GM18502 (cell line): ENCODE measurements at regions not wholly inside any gene's neighbourhood (a gene's known extent, or its start where the extent isn't known, plus 50 kb on each side); places are given as distances from the start of the nearest gene placed in this dataset.

Experiments
- ATAC-seq: cut with Tn5 transposase; IDR thresholded peaks from one replicate; pipeline ENCODE4 v1.9.1; 2021; ENCODE audit warnings: mild to moderate bottlenecking; ENCODE audit not compliant: unreplicated experiment, poor library complexity

DNA sequence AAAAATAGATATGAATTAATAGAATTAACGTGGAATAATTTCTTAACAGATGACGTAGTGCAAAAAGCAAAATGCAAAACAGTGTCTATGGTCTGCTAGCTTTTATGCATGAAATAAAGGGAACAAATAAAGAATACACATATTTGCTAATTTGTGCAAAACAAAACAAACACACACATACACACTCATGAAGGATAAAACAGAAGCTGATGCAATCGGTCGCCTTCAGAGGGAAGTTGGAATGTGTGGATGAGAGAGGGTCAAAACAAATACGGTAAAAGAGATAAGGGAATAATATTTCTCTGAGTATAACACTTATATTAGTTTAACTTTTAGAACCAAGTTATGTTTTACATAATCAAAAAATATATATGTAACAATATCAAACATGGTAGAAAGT, 1160.9 kb upstream of the PCDH9 start:
- ATAC-seq, result no peak

DNA sequence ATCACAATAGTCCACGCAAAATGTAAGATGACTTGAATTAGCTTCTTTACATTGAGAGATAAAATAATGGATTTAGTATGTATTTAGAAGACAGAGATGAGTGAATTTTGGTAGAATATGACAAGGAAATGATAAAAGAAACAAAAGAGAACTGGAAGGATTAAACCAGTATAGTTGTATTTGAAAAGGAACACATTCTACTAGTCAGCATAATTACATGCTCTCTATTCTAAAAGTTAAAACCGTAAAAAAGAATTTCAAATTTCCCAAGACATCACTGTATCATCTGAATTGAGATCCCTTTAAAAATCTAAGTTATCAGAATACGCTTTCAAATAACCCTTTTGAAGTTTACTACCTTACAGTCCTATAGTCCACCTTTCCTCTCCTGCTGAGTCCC, 1156.7 kb upstream of the PCDH9 start:
- no peak for ATAC-seq

DNA sequence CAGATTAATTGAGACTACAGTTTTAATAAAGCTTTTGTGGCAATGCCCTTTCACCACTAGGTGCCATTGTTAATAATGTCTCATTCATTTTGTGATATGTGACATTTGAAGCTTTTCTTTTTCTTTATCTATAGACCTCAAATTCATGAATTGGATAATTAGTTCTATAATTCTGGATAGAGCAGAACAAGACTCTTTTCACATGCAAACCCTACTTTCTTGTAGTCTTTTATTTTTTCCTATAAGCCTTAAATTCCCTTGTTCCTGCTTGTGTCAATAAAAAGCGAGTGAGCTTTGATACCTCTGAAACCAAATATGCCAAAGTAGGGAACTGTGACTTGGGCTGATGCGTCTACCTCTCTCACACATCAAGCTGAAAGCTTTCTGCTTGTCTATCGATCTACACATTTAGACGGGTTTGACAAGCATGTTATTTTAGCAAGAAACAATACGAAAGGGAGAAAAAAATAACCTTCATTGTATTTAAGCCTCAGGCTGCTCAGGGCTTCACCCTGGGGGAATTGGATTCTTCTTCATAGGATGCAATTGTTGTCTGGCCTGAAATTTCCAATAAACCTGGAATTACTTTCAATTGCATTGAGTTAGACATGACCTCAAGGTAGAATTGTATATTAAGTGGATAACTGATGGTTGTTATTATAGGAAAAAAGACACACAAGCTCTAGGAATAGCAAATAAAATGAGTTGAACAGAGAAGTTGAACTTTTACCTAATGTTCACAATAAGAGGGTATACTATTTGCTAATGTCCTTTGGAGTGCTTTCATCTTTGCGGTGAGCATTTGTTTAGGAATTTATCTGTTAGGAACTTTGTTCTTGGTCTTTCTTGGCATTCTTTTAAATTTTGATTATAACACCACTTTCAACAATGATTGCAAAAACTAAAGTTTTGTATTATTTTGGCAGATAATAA, 1150.2 kb upstream of the PCDH9 start:
- ATAC-seq, result no peak

DNA sequence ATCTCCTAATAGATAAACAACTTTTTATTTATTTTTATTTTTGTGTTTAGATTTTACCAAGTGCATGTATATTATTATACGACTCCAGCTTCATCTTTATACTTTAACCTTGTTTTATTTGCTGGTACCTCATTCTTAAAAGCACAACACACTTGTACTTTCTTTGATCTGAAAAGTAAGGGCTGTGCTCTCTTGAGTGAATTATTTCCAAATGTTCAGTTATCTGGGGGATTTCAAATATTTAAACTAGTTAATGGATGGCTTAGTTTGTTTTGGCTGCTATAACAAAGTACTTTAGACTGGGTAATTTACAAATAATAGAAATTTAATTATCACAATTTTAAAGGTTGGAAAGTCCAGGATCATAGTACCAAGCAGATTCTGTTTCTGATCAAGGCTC, 1148.2 kb upstream of the PCDH9 start:
- no peak for ATAC-seq

DNA sequence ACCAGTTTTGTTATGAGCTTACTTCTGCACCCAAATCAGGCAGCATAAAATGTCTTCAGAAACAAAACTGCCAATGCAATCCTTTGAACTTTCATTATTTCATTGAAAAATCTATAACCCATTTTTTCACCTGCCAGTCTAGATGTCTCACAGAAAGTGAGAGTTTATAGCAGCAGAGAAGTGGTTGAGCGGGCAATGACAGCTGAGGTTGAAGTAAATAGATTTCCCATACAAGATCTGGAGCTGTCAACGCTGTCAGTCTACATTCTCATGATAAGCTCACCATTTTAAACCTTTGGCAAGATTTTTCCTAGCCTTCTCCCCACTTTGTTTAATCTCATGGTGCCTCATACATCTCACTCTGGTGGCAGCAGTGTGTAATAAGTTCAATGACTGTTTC, 1144.9 kb upstream of the PCDH9 start:
- no peak for ATAC-seq

DNA sequence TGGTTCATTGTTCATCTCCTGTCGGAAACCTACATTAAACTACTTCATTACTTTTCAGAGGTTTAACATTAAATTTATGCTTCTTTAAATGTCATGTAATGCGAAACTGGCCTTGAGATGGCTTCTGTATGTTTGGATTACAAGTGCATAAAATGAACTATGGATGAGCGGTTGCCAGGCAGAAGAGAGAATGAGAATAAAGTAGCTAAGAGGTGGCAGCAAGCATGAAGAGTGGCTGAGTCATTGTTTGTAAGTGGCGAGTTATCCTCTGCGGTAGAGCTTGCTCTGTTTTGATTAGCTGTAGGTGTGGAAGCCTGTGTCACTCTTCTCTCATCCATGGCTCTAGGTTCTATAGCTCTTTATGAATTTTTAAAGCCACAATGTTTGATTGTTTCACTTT, 1139.6 kb upstream of the PCDH9 start:
- ATAC-seq, result no peak

DNA sequence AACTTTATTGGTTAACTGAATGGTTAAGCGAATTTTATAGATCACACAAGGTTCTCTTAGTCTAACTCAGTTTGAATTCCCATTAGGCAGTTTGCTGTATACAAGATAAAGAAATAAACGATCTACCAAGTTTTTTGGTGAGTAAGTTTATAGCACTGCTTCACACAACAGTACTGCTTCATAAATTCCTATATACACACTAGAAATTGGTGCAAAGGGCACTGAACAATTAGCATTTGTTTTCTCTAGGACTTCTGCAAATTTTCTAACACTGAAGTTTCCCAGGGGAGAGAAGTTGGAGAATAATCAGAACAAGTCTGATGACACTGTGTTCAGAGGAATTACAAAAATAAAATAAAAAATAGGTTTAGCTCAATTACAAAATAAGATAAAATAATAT, 1138.8 kb upstream of the PCDH9 start:
- ATAC-seq, result no peak

DNA sequence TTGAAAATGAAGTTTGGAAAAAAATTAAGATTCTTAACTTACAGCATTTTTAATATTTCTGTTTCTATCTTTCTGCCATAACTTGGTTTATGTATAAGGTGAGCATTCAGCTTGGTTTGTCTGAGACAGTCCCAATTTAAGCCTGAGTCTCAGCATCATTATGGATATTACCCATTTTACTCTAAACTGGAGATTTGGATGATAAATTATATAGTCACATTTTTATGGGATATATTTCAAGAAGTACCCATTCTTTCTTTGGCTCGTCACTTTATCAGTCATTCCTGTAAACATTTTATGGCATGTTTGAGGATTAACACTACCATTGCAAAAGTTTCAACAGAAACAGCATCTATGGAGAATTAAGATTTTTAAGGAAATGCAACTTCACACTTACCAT, 1129.0 kb upstream of the PCDH9 start:
- ATAC-seq, result no peak

DNA sequence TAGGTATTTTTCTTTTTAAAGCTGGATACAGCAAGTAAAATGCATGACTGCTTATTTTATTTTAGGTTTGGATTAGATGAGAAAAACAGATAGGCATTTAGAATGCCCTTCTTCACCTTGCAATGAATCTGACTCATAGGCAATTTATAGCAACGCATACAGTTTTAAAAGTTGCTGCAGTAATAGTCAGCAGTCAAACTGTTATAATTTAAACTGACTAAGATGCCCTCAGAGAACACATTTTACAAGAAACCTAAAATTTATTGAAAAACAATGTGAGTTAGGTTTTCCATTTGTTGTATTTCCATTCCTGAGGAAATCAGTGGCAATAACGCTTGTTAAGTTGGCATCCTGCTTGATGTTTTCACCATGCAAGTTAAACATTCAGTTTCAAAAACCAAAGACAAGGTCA, 1128.2 kb upstream of the PCDH9 start:
- no peak for ATAC-seq

DNA sequence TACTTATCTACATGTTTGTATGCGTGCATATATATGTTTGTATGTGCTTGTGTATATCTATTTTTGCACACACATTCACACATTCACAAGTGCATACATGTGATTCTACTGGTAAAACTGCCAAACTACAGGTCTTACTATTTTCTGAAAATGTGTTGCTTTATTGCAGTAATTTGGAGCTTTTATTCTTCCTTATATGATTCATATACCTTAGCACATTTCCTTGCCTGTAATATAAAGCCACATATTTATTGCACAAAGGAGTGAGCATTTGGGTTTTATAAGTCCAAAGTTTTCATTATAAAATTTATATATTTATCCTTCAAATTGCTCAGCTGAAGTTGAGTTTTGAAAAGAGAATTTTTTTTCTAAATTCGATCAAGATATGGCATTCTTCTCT, 1120.4 kb upstream of the PCDH9 start:
- ATAC-seq, result no peak

DNA sequence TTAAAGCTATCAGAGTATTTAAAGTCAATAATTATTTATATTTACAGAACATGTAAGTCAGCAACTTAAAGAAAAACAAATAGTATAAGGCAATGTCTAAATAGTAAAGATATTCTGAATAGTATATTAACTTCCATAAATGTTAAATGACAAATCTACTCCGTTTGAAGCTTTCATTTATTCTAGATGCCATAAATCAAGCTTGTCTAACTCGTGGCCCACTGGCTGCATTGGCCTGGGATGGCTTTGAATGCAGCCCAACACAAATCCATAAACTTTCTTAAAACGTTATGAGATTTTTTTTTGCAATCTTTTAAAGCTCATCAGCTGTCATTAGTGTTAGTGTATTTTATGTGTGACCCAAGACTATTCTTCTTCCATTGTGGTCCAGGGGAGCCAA, 1117.1 kb upstream of the PCDH9 start:
- ATAC-seq, result no peak

DNA sequence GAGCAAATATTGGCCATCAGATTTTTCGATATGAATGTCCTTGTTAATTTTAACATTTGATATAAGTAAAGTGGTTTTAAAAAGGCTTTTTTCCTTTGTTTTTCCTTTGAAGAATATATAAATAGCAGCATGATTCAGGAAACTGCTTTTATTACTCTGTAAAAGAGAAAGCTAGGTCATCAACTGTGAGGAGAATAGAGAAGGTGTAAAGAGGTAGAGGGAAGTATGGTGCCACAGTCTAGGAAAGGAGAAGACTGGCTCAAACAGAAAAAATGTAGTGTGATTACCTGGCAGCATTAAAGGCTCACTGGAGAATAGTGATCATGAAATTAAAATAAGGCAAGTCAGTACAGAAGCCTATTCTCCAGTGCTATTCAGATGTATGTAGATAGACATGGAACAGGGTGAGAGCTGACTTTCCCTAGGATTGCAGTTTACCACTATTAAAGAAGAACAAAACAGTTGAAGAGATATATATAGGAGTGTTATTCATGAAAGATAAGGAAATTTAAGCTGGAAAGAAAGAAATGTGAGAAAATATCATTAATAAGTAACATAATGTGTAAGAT, 1115.9 kb upstream of the PCDH9 start:
- ATAC-seq, result no peak

DNA sequence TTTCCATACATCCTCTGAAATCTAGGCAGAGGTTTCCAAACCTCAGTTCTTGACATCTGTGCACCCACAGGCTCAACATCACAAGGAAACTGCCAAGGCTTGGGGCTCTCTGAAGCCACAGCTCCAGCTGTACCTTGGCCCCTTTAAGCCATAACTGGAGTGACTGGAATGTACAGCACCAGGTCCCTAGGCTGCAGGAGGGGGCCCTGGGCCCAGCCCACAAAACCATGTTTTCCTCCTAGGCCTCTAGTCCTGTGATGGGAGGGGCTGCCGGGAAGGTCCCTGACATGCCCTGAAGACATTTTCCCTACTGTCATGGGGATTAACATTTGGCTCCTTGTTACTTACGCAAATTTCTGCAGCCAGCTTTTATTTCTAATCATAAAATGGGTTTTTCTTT, 1093.0 kb upstream of the PCDH9 start:
- no peak for ATAC-seq

DNA sequence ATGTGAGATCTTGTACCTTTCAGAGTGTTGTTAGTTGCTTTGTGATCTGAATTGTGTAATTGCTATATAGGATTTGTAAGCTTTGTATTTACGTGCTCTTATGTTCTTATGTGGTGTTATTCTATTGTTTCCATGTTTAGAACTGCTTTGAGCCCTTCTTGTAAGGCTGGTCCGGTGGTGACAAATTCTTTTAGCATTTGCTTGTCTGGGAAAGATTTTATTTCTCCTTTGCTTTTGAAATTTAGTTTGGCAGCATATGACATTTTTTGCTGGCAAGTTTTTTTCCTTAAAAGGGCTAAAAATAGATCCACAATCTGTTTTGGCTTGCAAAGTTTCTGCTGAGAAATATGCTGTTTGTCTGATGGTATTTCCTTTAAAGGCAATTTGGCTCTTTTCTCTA, 1089.2 kb upstream of the PCDH9 start:
- no peak for ATAC-seq

DNA sequence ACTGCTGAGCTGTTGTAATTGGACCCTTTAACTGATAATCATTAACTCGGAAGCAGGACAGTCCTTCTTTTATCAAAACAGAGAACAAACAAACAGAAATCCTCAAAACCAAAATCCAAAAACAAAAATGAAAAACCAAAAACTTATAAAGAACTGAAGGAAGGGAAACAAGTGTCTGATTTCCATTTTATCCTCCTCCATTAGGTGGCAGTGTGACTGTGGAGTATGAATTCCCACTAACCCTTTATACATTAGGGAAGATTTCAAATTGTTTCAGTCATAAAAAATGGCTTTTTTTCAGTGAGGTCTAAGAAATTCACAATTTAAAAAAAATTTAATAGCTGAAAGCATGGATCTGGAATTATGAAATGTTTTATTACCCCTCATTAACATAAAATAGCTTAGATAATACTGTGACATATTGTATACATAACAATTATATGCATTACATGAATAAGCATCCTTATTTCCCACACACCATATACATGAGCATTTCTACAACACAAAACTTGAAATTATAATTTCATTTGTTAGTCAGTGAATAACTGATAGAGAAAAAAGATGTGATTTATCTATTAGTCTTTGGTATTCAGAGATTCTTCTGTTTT, 1074.3 kb upstream of the PCDH9 start:
- ATAC-seq, result peak; percentile 82

DNA sequence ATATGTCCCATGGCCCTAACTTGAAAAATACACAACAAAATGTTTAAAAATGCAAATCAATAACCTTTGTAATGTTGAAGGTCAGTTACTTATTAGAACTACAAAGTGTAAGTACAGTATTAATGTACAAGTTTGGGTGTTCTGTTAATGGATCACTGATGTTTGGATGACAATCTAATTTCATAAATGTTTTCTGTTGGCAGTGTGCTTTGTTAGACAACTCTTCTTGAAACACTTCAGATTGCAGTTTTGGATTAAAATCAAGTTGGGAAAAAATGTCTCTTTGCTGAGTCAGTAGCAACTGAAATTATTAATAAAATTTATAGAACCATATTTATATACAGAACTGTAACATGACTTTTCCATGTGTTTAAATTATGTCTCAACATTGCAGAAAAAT, 1063.5 kb upstream of the PCDH9 start:
- no peak for ATAC-seq

DNA sequence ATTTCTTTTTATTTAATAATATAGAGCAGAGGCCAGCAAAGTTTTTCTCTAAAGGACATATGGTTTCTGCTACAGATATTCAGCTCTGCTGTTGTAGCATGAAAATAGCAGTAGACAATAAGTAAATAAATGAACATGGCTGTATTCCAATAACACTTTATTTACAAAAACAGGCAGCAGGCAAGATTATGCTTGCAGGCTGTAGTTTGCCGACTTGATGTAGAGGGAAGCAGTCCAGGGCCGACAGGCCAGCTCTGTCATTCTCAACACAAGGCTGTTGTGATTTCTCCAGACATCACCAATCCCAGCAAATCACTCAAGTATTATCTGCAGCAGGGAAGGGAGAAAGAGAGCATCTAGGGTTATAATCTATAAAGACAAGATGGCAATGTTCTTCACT, 1062.5 kb upstream of the PCDH9 start:
- no peak for ATAC-seq

DNA sequence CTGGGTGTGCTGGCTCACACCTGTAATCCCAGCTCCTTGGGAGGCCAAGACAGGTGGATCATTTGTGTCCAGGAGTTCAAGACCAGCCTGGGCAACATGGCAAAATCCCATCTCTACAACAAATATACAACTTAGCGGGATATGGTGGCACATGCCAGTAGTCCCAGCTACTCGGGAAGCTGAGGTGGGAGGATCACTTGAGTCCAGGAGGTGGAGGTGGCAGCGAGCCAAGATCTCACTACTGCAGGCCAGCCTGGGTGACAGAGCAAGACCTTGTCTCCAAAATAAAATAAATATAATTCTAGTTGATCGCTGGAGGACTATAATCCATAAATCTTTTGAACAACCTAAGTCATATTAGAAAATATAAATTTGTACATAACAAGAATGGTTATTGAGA, 1061.5 kb upstream of the PCDH9 start:
- no peak for ATAC-seq

DNA sequence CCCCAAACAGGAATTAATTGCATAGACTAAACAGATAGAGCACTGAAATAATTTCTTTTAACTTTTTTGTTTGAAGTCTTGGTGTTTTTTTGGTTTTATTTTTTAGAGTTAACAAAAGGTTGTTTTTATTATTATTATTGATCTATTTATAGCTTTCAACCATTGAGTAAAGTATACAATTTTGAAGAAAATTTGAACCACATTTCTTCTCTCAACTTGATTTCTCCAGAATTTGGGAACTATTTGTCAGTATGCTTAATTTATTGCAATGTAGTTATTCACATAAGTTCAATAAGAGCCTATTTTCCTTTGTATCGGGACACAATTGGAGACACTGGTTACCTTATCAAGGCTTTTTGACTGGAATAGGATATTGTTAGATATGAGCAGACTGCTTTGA, 1045.6 kb upstream of the PCDH9 start:
- no peak for ATAC-seq

DNA sequence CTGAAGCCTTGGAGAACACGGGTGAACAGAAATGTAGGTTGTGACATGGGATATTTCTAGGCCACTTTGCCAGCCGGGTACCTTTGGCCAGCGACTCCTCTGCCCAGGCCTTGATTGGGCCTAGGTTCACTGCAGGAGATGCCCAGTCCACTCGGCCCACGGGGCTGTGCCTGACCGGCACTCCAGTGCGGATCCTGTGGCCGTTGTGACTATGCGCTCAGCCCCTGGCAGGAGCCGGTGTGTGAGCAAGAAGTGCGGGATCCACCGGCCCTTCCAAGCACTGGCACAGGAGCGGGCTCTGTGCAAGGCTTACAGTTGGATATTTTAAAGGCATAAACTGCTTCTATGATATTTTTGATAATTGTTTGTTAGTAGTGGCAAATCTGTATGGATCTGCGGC, 1042.5 kb upstream of the PCDH9 start:
- no peak for ATAC-seq

DNA sequence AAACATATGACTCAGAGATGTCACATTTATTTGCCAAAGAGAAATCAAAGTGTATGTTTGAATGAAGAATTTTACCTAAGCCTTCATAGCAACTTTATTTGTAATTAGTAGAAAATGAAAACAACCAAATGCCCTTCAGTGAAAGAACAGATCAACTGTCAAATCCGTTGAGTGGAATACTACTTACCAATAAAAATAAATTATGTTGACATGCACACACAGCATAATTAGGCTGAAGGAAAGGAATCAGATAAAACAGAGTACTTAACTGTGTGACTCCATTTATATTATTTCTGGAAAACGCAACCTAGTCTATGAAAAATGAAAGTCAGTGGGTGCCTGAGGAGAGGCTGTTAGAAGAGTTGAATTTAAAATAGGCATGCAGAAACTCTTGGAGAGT, 1034.6 kb upstream of the PCDH9 start:
- no peak for ATAC-seq

DNA sequence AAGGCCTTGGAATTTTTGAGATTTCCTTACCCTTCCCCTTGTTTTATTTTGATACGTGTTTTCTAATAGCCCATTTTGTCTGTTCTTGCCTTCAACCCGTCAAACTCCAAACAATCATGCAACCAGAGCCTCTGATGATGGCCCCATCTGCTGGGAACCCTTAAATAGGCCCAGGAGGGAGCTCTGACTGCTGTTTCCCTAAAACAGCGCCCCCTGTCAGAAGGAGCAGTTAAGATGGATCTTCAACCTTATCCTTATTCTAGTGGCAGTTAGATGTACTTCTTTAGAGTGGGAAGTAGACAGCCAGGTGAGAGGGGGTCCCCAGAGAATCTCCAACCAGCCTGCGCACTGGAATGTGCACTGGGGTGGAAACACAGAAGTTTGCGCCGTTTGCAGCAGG, 1031.0 kb upstream of the PCDH9 start:
- no peak for ATAC-seq
